Thymus (tissue), 11 donors: ENCODE measurements at regions not wholly inside any gene's neighbourhood (a gene's known extent, or its start where the extent isn't known, plus 50 kb on each side); places are given as distances from the start of the nearest gene placed in this dataset.

Experiments used
- DNase-seq, 9 donors: peaks; one replicate each; pipeline ENCODE4 v3.0.0-alpha.2; 2013; ENCODE audit warnings: low spot score in 9 of 9, low read depth in 6 of 9, missing footprints in 1 of 9
- H3K27ac ChIP-seq, 2 donors: one replicate each; pipeline ENCODE4 v1.5.1; 2013; ENCODE audit warnings: control low read depth in 1 of 2, low read depth in 1 of 2, low read length in 1 of 2, mild to moderate bottlenecking in 1 of 2, moderate library complexity in 1 of 2
- H3K27me3 ChIP-seq, 2 donors: one replicate each; pipeline ENCODE4 v1.5.1; 2013; ENCODE audit warnings: low read length in 1 of 2; ENCODE audit not compliant: control insufficient read depth in 2 of 2, insufficient read depth in 1 of 2
- H3K36me3 ChIP-seq, 2 donors: one replicate each; pipeline ENCODE4 v1.5.1; 2013; ENCODE audit warnings: low read length in 1 of 2, mild to moderate bottlenecking in 1 of 2, moderate library complexity in 1 of 2; ENCODE audit not compliant: control insufficient read depth in 2 of 2, insufficient read depth in 2 of 2
- H3K4me1 ChIP-seq, 2 donors: one replicate each; pipeline ENCODE4 v1.5.1; 2013; ENCODE audit warnings: low read length in 2 of 2; ENCODE audit not compliant: control insufficient read depth in 2 of 2, insufficient read depth in 2 of 2
- H3K4me3 ChIP-seq, 2 donors: one replicate each; pipeline ENCODE4 v1.5.1; 2013; ENCODE audit warnings: low read length in 2 of 2, control low read depth in 1 of 2, mild to moderate bottlenecking in 1 of 2
- H3K9me3 ChIP-seq, 2 donors: one replicate each; pipeline ENCODE4 v1.5.1; 2013; ENCODE audit warnings: low read length in 1 of 2, mild to moderate bottlenecking in 1 of 2; ENCODE audit not compliant: control insufficient read depth in 2 of 2, insufficient read depth in 1 of 2
- WGBS: extraction: QIAGEN DNeasy Blood & Tissue Kit; methylation state at CpG from one replicate; pipeline ENCODE4 v1.1.7; 2013; 5-methylcytosine and 5-hydroxymethylcytosine counted together
- donor health status: healthy.

DNA sequence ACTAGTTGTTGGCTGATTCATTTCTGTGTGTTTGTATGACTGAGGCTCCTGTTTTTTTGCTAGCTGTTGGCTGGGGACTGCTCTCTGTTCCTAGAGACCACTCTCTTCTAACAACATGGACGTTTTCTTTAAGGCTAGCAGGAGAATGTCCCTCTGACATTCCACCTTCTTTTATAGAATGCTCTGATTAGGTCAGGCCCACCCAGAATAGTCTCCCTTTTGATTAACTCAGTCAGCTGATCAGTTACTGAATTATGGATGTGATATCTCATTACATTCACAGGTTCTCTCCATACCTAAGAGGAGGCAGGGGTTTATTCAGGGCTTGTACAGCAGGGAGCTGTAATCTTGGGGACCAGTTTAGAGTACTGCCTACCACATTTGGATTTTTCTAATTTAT, 175.6 kb upstream of the RHOBTB1 start:
- peaks cover 0 to 5% of the 10 kb centered on the region in 2 donors for H3K4me1 ChIP-seq
- no peak overlapping the region for H3K4me3 ChIP-seq
- H3K9me3 ChIP-seq, result no peaks in the 10 kb centered on the region
- no peak overlapping the region for H3K27ac ChIP-seq
- WGBS, result 92% methylated on average over 1 of the region's 1 CpG
- no peak for DNase-seq
- H3K36me3 ChIP-seq, result no peaks in the 10 kb centered on the region
- no peaks in the 10 kb centered on the region for H3K27me3 ChIP-seq

DNA sequence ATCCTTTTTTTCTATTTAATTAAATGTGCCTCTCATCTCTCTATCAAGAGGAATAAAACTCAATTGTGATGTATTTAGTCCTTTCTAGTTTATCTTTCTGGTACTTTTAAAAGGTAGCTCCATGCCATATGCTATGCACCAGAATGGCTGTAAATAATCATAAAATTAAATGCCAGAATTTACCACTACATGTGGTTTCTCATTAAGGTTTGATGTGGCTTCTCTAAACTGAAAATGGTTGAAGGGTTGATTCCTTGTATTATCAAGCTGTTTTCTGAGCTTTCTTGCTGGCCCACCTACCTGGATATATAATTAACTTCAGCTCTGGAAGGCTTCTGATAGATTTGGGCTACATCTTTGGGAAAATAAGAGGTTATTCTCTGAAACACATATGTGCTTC, 171.9 kb upstream of the RHOBTB1 start:
- H3K4me3 ChIP-seq, result no peak overlapping the region

DNA sequence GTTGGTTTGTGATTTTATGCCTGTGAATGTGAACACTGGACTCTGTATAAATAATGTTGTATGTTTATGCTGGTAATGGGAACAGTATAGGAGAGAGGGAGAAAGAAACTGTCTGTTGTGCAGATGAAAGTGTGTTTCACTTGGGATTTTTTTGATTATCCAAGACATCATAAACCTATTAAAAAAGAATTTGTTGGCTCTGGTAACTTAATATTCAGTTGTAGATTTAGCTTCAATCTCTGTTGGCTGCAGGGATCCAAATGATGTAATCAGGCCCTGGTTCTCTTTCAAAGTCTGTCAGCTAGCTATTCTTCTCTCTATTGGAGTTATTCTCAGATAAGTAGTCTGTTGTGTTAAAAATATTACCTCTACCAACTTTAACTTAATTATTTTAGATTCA, 168.8 kb upstream of the RHOBTB1 start:
- H3K4me3 ChIP-seq, result no peak overlapping the region
- H3K4me1 ChIP-seq, result no peaks in the 10 kb centered on the region
- DNase-seq, result no peak
- no peak overlapping the region for H3K27ac ChIP-seq
- no peaks in the 10 kb centered on the region for H3K27me3 ChIP-seq
- H3K36me3 ChIP-seq, result no peaks in the 10 kb centered on the region
- no peaks in the 10 kb centered on the region for H3K9me3 ChIP-seq

More for the DNA sequence above, 171.9 kb upstream of the RHOBTB1 start:
- DNase-seq, result peak in 1 of 9 donors; percentile 19
- no peaks in the 10 kb centered on the region for H3K27me3 ChIP-seq
- H3K27ac ChIP-seq, result no peak overlapping the region
- H3K9me3 ChIP-seq, result no peaks in the 10 kb centered on the region
- no peaks in the 10 kb centered on the region for H3K36me3 ChIP-seq
- no peaks in the 10 kb centered on the region for H3K4me1 ChIP-seq

DNA sequence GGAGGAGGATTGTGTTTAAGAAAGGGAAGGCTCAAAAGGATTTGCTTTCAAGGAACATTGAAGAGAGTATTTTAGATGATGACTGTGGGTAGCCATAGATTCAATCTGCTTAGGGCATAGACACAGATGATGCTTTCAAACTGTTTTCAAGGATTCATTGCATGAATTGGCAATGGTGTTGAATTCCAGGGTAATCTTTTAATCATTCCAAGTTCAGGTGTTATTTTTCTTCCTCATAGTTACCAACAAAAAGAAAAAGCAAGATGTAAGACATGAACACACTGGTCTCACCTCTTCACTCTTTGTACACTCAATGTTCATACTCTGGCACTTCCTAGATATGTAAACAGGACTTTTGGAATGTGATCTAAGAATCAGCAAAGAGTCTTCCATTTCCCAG, 167.0 kb upstream of the RHOBTB1 start:
- no peak overlapping the region for H3K27ac ChIP-seq
- H3K9me3 ChIP-seq, result no peaks in the 10 kb centered on the region
- no peaks in the 10 kb centered on the region for H3K4me1 ChIP-seq
- no peaks in the 10 kb centered on the region for H3K27me3 ChIP-seq
- H3K4me3 ChIP-seq, result no peak overlapping the region
- H3K36me3 ChIP-seq, result no peaks in the 10 kb centered on the region
- DNase-seq, result no peak

DNA sequence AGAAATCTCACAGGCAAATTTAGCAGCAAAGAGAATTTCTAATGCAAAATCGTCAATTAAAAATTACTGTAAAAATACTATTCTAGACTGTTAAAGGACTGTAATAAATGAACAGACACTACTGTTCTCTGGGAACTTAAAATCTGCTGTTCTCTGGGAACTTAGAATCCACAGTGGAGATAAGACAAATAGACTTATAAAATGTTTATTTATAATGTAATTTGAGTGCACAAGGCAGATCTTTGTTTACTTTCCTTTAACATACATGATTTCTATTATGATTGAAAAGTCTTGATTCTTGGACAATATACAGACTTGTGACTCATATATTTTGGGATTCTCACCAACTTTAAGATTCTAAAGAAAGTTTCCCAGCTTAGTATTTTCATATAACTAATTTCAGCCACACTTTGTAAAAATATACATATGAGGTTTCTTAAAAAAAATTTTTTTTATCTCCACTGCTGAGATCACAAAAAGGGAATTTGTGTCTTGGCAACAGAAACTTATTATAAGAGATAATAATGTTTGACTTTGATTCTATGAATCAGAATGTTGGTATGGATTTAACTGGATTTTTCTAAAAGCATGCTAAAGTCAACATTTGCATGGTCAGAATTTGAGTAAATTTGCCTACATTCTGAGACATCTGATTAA, 166.3 kb upstream of the RHOBTB1 start:
- Histone ChIP-seq H3K9me3 (no peaks in the 10 kb centered on the region), H3K27ac (no peak overlapping the region), H3K4me1 (no peaks in the 10 kb centered on the region), H3K4me3 (no peak overlapping the region), H3K27me3 (no peaks in the 10 kb centered on the region), H3K36me3 (no peaks in the 10 kb centered on the region)
- WGBS, result 96% methylated on average over 1 of the region's 1 CpG
- DNase-seq, result no peak

DNA sequence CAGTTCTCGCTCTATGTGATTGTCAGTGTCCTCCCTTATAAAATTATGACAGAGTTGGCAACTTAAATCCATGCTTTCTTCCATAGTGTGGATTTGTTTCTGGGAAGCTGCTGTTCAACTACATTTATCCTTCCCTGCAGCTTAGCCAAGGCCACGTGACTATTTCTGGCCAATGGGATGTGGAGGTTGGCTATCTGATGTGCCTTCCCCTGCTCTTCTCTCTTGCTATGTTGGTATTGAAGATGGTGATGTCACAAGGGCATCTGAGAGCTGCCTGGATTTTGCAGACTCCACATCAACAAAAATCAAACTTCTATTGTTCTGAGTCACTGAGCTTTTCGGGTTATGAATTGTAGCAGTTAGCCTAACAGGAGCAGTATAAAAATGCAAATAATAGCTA, 164.9 kb upstream of the RHOBTB1 start:
- no peaks in the 10 kb centered on the region for H3K27me3 ChIP-seq
- no peak for DNase-seq
- no peaks in the 10 kb centered on the region for H3K36me3 ChIP-seq
- H3K4me3 ChIP-seq, result no peak overlapping the region
- WGBS, result 96% methylated on average over 3 of the region's 3 CpGs
- H3K4me1 ChIP-seq, result no peaks in the 10 kb centered on the region
- H3K9me3 ChIP-seq, result no peaks in the 10 kb centered on the region
- H3K27ac ChIP-seq, result no peak overlapping the region

DNA sequence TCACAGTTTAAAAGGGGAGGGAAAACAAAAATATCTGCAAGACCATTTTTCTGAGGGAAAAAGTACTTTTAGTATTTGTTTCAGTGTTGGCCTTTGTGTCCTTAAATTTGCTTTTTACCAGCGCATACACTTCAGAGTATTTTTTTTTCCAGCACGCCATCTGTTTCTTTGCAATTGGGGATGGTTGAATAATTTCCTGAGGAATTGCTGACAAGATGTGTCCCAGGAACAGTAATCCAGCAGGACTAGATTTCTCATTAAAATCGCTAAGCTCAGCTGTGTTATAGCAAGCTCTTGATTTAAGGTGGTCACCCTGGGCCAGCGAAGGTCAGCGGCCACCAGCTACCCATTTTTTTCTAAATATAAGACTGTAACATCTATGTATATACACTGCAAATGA, 156.9 kb upstream of the RHOBTB1 start:
- H3K27me3 ChIP-seq, result no peaks in the 10 kb centered on the region
- no peaks in the 10 kb centered on the region for H3K4me1 ChIP-seq
- no peaks in the 10 kb centered on the region for H3K36me3 ChIP-seq
- no peaks in the 10 kb centered on the region for H3K9me3 ChIP-seq
- no peak overlapping the region for H3K4me3 ChIP-seq
- WGBS, result 96% methylated on average over 5 of the region's 5 CpGs
- no peak overlapping the region for H3K27ac ChIP-seq
- no peak for DNase-seq

DNA sequence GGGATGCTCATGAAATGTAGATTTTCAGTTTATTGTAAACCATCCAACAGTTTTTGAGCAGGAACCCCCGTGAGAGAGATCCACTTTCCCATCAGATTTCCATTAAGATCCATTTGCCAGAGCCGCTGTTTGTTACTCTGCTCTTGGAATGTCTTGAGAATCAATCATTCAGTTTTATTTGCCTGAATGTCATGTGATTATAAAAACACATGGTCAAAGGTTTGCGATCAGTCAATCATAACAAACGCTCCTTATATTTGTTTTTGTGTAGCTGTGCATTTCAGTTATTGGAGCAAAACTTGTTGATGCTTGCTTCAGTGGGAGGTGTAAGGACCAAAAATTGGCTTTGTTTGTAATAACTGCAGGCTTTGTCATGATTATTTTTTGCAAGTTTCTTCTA, 155.8 kb upstream of the RHOBTB1 start:
- H3K9me3 ChIP-seq, result no peaks in the 10 kb centered on the region
- no peaks in the 10 kb centered on the region for H3K36me3 ChIP-seq
- H3K27ac ChIP-seq, result no peak overlapping the region
- WGBS, result 96% methylated on average over 4 of the region's 4 CpGs
- no peak overlapping the region for H3K4me3 ChIP-seq
- H3K4me1 ChIP-seq, result no peaks in the 10 kb centered on the region
- DNase-seq, result no peak
- no peaks in the 10 kb centered on the region for H3K27me3 ChIP-seq

DNA sequence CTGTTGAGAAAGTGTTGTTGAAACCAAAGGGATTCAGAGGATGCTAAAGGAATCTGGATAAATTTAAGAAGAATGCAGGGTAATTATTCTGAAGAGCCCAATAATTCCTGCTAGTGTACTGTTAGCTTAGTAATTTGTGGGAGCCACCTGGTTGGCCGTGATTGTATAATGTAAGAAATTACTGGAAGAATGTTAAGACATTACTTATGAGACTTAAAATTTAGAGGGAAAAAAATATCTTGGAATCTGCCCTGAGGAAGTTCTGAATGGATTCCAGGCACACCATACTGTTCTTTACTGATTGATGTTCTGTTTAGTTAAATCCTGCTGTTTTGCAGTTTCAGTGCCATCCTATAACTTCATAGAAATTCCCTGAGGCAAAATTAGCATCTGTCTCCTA, 155.0 kb upstream of the RHOBTB1 start:
- Histone ChIP-seq H3K27ac (no peak overlapping the region), H3K4me1 (no peaks in the 10 kb centered on the region), H3K27me3 (no peaks in the 10 kb centered on the region), H3K36me3 (no peaks in the 10 kb centered on the region), H3K4me3 (no peak overlapping the region), H3K9me3 (no peaks in the 10 kb centered on the region)
- WGBS, result 95% methylated on average over 1 of the region's 1 CpG
- DNase-seq, result no peak

DNA sequence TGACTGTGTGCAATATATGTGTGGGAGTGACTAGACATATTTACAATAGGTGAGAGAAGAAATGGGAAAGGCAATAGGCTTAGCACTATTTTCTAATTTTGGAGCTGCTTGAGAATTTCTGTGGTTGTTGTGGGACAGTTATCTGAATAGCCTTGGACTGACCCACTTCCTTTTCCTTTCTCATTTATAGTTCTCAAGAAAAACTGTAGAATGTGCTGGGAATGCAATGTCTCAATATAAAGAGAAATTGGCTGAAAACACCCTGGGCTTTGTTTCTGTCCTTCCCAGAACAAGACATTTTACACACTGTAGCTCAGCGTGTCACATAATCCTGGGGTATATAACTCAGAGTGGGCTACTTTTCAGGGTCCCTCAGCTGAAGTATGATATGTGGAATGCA, 153.0 kb upstream of the RHOBTB1 start:
- no peak for DNase-seq
- WGBS, result 19% methylated on average over 1 of the region's 1 CpG

More for the DNA sequence above, 153.0 kb upstream of the RHOBTB1 start:
- H3K27ac ChIP-seq, result no peak overlapping the region
- no peaks in the 10 kb centered on the region for H3K4me1 ChIP-seq
- H3K36me3 ChIP-seq, result no peaks in the 10 kb centered on the region
- H3K4me3 ChIP-seq, result no peak overlapping the region
- no peaks in the 10 kb centered on the region for H3K9me3 ChIP-seq
- H3K27me3 ChIP-seq, result no peaks in the 10 kb centered on the region
